ENCODE measurements at regions not wholly inside any gene's neighbourhood (a gene's known extent, or its start where the extent isn't known, plus 50 kb on each side); places are given as distances from the start of the nearest gene placed in this dataset.
"Not testable (repeated sequence)": the region's sequence is repeated elsewhere in the genome, so short reads cannot be mapped to it uniquely, and the experiment has no call there.

- TF ChIP-seq CTCF (conservative IDR thresholded peaks at IDR 0.05), result no peak
- no peak overlapping the region for H3K27ac ChIP-seq
Measured at GRCh38 chr3:81868597-81868996, 107.2 kb upstream of the GBE1 start.

GRCh38 chr3:81867875-81868274, 106.4 kb upstream of the GBE1 start:
- TF ChIP-seq CTCF (conservative IDR thresholded peaks at IDR 0.05), result no peak
- H3K27ac ChIP-seq, result no peak overlapping the region

- not testable (repeated sequence) for H3K27ac ChIP-seq
Measured at GRCh38 chr3:81865164-81865563, 103.7 kb upstream of the GBE1 start.

- H3K27ac ChIP-seq, result no peak overlapping the region
- no peak for TF ChIP-seq CTCF (conservative IDR thresholded peaks at IDR 0.05)
Measured at GRCh38 chr3:81864272-81864671, 102.8 kb upstream of the GBE1 start.

- H3K27ac ChIP-seq, result no peak overlapping the region
- no peak for TF ChIP-seq CTCF (conservative IDR thresholded peaks at IDR 0.05)
Measured at GRCh38 chr3:81863756-81864155, 102.3 kb upstream of the GBE1 start.

GRCh38 chr3:81861593-81861992, 100.1 kb upstream of the GBE1 start:
- no peak for TF ChIP-seq CTCF (conservative IDR thresholded peaks at IDR 0.05)
- H3K27ac ChIP-seq, result no peak overlapping the region

GRCh38 chr3:81859524-81859923, 98.1 kb upstream of the GBE1 start:
- no peak overlapping the region for H3K27ac ChIP-seq
- TF ChIP-seq CTCF (conservative IDR thresholded peaks at IDR 0.05), result no peak

- no peak for TF ChIP-seq CTCF (conservative IDR thresholded peaks at IDR 0.05)
Measured at GRCh38 chr3:81853431-81853830, 92.0 kb upstream of the GBE1 start.

More at GRCh38 chr3:81853431-81853830, 92.0 kb upstream of the GBE1 start:
- no peak overlapping the region for H3K27ac ChIP-seq
